ENCODE measurements at regions not wholly inside any gene's neighbourhood (a gene's known extent, or its start where the extent isn't known, plus 50 kb on each side); places are given as distances from the start of the nearest gene placed in this dataset.
"Not testable (repeated sequence)": the region's sequence is repeated elsewhere in the genome, so short reads cannot be mapped to it uniquely, and the experiment has no call there.

DNA sequence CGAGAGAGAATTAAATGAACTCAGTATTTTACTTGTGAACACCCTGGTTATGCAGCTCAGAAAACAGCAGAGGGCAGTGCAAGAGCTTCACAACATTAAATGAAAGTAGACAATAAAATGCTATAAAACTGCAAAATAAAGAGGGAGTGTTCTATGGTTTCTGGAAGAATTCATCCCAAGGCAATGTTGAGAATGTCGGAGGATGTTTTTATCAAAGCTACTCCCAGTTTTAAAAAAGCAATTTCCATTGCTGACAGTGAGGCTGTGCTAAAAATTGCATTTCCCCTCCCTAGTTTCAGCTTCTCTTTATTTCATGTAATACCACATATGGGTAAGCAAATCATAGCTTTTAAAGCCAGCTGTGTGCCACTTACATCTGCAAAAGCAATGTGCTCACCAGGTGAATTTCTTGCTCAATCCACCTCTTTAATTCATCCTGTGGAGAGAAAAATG, 296.8 kb downstream of the RAB38 start:
- DNase-seq (ENCODE audit: low read depth in 2 of 2): peak; percentile 35 to 48

DNA sequence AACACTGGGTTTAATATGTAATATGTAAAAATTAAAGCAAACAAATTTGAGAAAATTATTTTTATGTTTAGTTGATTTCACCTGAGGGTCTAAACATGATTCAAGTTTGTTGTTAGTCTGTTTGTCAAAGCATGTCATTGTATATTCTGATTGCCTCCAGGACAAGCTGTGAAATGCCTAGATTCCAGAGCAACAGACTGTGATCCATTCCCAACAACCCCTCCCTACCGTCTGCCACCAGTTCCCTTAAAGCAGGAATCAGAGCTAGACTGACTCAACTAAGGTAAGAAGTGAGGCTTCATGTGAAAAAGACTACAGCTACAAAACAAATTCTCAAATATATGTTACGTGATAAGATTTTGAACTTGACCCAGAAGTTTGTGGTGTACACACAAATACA, 304.2 kb downstream of the RAB38 start:
- DNase-seq (ENCODE audit: low read depth in 2 of 2): no peak

DNA sequence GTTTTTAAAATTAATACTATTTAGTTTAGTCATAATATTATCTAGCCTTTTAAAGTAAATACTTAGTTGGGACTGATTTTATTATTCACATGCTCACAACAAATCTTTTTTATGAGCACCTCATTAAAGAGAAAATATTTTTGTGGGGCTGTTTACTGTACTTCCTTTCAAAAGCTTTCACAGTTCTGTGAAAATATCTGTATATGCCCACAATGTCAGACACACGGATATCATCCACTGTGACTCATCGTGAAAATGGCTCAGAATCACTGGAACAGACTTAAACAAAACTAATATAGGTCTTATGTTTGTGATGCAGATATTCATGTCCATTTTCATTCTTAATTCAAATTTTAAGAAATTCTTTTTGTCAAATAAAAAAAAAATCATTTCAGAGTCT, 305.2 kb downstream of the RAB38 start:
- no peak for DNase-seq (ENCODE audit: low read depth in 2 of 2)

DNA sequence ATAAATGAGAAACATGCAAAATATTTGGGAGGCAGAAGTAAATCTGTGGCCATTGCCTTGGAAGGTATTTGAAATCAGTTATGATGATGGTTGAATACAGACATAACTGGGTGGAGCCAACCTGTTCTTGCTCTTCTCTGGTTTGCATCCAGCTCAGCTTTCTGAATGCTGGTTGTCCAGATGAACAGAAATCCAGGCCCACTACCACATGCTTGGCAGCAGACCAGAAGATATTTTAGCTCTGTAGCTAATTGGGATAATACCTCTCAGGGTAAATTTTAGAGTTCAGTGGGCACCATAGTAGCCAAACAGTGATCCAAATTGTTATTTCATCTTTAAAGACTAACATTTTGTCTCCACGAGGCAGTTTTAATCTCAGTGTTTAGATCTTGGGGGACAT, 308.3 kb downstream of the RAB38 start:
- no peak for DNase-seq (ENCODE audit: low read depth in 2 of 2)

DNA sequence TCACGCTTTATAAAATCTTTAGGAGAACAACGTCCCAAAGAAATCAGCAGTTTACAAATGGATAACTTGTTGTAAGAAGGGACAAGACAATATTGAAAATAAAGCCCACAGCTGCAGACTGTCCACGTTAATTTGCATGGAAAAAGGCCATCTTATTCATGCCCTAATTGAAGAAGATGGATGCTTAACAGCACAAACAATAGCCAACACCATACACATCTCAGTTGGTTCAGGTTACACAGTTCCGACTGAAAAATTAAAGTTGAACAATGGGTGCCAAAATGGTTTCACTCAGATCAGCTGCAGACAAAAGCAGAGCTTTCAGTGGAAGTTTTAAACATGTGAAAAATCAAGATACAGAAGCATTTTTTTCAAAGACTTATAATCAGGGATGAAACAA, 314.2 kb downstream of the RAB38 start:
- DNase-seq (ENCODE audit: low read depth in 2 of 2): no peak

DNA sequence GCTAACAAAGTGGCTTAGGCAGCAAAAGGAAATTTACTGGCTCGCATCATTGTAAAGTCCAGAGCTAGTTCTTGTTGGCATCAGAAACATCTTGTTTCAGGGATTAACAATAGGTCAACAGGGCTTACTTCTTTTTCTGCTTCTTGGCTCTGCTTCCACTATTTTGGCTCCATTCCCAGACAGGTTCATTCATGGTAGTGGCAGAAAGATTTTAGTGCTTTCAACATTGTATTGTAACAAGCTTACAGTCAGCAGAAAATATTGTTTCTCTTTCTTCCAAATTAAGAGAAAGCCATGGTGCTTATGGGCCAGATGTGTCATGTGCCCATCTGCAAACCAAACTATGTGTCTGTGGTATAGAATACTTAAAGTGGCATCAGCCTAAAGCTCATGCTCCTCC, 315.6 kb downstream of the RAB38 start:
- no peak for DNase-seq (ENCODE audit: low read depth in 2 of 2)

DNA sequence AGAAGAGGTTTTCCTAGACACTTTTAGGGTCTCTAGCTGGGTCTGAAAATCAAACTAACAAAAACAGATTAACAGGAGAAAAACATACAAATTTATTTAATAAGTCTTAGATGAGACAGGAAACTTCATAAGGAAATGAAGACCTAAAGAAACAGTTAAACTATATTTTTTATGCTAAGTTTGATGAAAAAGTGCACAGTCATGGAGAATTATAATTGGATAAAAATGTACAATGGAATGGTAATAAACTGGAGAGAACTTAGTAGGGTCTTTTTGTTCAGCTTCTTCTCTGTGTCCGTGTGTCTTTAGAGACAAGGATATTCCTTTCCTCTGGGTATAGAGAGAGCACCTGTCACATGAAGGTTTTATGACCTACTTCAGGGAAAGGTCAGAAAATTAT, 323.4 kb downstream of the RAB38 start:
- DNase-seq (ENCODE audit: low read depth in 2 of 2): no peak

DNA sequence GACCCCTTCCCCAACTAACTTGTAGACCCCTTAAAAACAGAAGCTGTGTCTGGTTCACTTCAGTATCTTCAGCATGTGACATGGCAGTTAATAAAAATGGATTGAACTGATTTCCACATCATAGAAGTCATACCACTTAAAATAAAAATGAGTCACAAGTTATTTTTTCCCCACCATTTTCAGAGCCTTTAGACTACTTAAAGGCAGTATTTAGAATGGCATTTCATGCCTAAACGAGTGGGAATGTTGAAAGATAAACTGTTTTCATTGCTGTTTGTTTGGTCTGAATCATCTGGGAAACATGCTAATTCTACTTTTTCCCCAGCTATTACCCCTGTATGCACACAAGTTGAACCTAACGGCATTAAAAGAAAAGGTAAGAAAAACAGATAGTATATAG, 324.0 kb downstream of the RAB38 start:
- no peak for DNase-seq (ENCODE audit: low read depth in 2 of 2)

DNA sequence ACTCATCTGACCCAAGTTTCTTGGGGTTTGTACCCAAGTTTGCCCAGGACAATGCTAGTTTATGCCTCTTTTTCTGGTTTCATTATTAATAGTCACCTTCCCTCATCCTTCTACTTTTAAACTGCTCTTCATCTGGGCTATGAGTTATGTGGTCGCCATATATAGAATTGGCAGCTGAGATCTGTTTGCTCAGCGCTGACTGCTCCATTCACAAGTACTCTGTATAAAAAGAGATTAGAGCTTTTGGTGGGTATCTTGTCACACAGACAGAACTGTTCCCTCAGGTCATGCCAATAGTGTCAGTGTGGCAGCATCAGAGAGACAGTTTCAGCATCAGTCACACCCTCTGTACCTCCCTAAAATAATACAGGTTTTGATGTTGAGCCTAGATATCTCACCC, 326.0 kb downstream of the RAB38 start:
- DNase-seq (ENCODE audit: low read depth in 2 of 2): no peak

DNA sequence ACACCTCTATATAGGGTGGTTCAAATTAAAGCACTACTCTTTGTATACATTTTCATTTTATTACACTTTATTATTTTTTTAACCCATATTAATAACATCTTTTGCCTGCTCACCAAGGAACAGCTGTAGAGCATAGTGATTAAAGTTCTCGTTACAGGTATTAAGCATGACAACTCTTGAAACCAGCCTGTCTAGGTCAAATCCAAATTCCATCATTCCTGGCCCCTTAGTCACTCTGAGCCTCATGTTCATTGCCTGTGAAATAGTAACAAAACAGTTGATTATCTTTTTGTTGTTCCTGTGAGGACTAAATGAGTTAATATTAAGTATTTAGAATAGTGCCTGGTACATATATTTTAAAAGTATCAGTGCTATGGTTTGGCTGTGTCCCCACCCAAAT, 334.5 kb downstream of the RAB38 start:
- DNase-seq (ENCODE audit: low read depth in 2 of 2): no peak

DNA sequence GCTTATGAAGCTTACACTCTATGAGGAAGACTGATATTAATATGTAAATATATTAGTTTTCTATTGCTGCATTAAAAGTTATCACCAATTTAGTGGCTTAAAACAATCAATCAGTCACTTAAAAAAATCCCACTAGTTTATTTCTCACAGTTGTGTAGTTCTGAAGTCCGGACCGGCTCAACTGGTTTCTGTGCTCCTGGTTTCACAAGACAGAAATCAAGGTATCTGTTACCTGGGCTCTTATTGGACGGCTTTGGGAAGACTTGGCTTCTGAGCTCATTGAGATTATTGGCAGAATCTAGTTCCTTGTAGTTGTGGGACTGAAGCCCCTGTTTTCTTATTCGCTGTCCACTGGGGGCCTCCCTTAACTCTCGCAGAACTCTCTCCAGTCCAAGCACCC, 343.0 kb downstream of the RAB38 start:
- no peak for DNase-seq (ENCODE audit: low read depth in 2 of 2)

DNA sequence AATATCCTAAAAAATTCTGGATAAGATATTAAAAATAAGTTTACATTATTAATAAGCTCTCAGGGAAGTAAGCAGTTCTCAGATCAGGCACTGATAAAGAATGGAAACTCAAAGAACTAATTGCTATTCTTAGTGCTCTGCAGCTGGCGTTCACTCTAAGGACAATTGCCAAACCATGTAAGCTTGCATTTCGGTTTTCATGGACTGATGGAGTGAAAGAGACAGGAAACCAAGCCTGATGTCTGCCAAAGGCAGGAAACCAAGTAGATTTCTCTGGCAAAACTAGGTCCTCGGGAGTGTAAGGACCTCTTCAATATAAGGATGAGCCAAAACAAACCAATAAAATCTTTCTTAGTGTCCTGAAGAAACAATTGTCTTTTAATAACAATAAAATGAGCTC, 355.2 kb downstream of the RAB38 start:
- no peak for DNase-seq (ENCODE audit: low read depth in 2 of 2)

DNA sequence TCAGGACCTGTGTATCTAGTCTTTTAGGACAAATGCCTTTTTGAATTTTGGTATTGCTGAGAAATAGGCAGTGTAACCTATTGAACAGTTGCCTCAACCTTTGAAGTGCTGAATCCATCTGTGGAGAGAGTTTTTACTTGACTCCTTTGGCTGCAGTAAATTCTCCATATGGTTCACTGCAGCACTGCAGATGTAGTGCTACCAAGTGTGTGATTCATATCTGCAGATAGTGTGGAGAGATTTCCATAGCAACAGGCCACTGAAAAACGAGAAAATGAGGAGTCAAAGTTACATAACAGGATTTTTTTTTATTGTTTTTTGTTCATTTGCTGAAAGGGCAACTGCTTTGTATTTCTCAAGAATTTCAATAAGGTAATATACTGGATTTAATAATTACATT, 356.1 kb downstream of the RAB38 start:
- DNase-seq (ENCODE audit: low read depth in 2 of 2): peak; percentile 0 to 1

DNA sequence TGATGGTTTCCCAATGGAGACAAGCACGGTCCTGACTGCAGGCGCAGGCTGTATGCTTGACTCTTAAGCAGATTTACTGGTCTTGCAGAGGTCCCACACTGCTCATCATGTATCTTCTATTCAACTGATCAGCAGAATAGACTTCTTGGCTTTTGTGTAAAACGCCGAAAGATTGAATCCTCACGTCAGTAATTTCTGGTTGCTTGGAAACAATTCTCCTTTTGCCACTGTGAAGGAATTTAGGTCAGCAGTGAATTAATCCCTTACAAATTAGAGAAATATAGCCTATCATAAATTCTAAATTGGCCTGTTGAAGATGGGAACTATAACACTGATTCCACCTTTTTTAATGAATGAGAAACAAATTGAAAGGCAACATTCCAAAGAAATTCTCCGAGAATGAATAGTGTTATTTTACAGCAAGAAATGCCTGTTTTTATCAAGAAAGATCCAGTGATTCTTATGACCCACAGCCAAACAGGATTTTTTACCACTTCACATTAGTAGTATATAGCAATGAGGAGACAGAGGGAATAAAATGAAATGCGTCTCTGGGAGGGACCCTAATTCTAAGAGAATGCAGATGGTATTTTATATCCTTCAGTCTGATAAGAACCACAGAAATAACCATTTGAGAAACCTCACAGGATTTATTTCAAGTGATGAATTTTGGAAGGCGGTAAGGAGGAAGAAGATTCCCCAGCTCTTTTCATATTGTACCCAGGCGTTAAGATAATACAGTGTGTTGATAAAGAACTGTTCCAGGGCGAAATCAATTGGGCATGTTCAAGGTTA, 362.5 kb downstream of the RAB38 start:
- no peak for DNase-seq (ENCODE audit: low read depth in 2 of 2)

DNA sequence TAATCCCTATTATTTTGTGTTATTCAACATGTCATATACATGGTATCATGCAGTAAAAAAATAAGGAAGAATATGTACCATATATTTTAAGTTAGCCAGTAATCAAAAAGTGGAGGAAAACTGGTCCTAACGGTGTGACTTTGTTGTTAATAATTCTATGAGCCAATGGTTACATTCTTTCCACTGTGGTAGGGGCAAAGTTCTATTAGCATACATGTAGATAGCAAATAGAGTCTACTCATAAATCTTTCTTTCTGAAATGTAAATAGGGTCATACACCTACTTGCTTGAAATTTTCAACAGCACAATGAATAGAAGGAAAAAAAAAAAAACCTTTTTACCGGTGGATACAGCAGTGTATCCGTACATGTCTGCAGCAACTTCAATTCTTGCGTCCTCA, 364.8 kb downstream of the RAB38 start:
- no peak for DNase-seq (ENCODE audit: low read depth in 2 of 2)

DNA sequence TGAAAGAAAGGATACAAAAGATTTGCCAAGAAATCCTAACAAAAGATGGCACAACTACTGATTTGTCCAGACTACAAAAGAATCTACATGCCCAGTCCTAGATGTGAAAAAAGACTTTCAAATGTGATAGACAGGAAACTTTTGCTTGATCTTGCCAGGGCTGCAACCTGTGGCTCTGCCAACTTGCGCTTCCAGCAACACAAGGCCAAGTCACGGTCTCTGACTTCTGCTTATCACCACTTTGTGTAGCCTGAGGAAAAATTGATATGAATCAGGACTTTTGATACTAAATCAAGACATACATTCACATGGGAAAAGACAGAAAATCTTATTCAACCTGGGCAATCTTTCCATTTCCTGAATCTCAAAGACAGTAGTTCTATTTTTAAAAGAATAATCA, 366.0 kb downstream of the RAB38 start:
- DNase-seq (ENCODE audit: low read depth in 2 of 2): no peak

DNA sequence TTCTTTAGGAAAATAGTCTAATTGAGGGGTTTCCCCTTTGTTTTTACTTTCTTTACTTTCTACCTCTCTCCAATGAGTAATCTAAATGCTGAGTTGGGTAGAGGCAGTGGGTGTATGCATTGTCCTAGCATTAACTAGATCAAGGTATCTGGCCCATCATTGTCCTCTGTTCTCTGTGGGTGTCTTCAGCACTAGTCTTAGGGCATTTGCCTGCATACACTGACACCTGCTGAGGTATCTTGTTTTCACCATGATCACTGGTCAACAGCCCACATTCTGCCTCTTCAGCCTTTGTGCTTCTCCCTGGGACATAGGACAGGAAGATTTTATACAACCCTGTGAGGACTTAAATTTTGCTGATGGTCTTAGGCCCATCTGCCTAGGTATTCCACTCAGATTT, 371.1 kb downstream of the RAB38 start:
- no peak for DNase-seq (ENCODE audit: low read depth in 2 of 2)

DNA sequence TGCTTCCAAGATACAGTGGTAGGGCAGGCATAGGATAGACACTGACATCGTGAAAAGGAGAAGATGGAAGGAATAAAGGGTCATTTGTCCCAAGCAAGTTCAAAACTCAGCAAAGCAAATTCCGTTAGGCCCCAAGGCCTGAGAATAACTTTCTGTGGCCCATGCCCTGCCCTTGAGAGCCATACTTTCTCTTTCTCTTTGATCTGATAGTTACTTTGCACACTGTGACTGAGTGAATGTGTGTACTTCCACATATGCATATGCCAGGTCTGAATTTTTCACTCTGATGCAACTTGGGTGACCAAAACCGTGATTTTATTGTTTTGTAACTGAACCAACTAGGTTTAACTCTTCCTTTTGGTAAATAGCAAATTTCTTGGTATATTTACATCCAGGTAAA, 371.5 kb downstream of the RAB38 start:
- no peak for DNase-seq (ENCODE audit: low read depth in 2 of 2)

DNA sequence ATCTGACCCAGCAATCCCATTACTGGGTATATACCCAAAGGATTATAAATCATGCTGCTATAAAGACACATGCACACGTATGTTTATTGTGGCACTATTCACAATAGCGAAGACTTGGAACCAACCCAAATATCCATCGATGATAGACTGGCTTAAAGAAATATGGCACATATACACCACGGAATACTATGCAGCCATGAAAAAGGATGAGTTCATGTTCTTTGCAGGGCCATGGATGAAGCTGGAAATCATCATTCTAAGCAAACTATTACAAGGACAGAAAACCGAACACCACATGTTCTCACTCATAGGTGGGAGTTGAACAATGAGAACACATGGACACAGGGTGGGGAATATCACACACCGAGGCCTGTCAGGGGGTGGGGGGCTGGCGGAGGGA, 390.4 kb downstream of the RAB38 start:
- DNase-seq (ENCODE audit: low read depth in 2 of 2): not testable (repeated sequence)

DNA sequence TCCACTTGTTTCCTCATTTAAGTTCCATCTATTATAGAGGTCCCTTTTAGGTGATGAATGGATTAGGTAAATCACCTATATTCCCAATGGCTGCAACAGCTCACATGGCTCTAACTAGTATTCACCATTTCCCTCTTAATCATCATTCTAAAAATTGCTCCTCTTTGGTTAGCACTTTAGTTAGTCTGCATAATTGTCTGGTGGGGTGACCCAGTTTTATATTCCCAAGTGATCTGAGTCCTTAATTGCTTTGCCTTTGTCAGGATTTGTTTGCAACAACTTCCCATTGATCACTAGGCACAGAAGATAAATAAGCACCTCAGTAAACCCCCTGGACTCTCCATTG, 395.2 kb downstream of the RAB38 start:
- no peak for DNase-seq (ENCODE audit: low read depth in 2 of 2)

DNA sequence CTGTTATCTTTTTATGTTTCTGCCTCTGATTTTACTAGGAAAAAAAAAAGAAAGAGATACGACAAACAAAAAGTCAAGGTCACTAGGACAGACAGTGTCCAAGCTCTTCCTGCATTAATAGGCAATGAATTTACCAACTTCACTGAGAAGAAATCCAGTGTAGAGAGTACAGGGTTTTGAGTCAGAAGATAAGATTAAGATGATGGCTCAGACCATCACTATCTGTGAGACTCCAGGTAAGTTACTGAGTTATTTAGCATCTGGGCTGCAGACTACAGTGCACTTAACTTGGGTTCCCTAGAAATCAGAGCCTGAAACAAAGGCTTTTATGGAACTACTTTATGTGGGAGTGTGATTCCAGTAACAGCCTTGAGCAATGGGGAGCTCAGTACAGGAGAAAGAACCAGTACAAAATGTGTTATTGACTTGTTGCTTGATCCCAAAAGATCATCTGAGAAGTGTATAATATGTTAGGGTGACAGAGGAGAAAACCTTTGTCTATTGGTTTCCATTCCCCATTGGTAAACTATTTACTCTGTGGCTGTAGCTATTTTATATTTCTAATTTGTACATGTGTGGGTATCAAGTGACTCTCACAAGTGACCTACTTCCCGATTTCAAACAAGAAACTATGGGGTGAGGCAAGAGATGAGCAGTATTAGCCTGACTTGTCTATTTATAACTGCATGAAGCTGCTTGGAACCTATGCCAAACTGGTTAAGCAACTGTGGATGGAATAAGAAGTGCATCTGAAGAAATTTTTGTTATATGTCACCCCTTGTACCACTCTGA, 395.8 kb downstream of the RAB38 start:
- no peak for DNase-seq (ENCODE audit: low read depth in 2 of 2)

DNA sequence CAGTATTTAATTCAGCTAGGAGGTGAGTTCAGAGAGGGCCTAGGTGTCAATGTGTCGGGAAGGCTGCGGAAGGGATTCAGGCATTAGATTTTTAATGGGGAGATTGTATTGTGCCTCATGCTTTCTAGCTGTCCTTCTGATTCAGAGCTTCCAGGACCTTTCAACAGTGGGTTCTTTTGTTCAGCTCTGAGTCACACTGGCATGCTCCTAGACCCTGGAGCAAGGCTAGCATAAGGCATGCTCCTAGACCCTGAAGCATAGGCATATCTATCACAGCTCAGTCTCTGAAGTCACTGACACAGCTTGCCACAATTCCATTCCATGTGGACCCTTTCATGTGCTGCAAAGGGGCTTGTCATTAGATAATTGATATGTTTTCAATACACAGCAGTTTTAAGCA, 396.9 kb downstream of the RAB38 start:
- no peak for DNase-seq (ENCODE audit: low read depth in 2 of 2)

DNA sequence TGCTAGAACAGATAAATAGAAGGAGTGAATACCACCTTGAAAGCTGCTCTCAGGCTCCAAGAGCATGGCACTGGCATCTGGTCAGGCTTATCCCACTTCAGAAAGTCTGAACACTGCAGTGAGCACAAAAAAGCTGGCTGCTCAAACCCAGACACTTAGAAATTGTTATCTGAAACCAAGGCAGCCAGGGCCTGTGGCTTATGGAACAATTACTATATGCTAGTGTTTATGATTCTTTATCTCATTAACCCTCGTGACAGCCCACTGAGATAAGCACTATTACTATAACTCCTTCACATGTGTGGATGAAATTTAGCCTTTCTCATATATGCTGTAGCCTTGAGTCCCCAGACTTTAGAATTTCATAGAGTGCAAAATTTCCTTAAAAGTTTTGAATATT, 400.2 kb downstream of the RAB38 start:
- no peak for DNase-seq (ENCODE audit: low read depth in 2 of 2)
